ENCODE measurements at regions not wholly inside any gene's neighbourhood (a gene's known extent, or its start where the extent isn't known, plus 50 kb on each side); places are given as distances from the start of the nearest gene placed in this dataset.
"Not testable (repeated sequence)": the region's sequence is repeated elsewhere in the genome, so short reads cannot be mapped to it uniquely, and the experiment has no call there.

- DNase-seq, result no peak
Measured at GRCh38 chrY:7879245-7879644, 967.7 kb upstream of the AMELY start.

DNA sequence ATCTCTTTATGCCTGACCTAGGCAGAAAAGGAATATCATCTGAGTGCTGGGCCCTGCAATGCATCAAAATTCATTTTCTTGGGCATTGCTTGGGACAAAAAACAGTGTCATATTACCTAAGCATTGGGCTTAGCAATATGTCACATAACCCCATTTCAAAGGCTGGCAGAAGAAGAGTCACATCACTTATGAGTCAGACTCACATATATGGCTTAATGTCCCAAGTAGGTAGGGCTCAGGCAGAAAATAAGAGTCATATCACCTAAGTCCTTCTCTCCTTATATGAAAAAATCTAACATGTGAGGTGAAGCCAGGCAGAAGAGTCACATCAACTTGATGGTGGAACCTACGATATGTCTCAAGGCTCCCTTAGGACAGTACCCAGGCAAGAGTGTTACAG, 967.2 kb upstream of the AMELY start:
- DNase-seq, result no peak

GRCh38 chrY:7877458-7877857, 965.9 kb upstream of the AMELY start:
- DNase-seq, result no peak

DNA sequence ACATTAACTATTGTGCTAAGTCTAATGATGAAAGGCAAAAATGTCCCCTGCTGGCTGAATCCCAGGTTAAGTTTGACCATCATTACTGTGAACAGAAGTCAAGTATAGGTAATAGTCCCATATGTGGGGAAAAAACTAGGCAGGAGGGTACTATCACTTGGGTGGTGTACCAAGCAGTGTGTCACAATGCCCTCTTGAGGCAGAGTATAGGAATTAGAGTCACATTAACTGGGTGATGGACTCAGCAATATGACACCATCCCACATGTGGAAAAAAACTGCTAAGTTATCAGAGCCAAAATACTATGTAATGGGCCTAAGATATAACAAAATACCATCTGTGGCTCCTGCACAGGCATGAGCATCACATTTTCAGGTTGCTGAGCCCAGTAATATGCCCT, 962.5 kb upstream of the AMELY start:
- DNase-seq, result no peak

DNA sequence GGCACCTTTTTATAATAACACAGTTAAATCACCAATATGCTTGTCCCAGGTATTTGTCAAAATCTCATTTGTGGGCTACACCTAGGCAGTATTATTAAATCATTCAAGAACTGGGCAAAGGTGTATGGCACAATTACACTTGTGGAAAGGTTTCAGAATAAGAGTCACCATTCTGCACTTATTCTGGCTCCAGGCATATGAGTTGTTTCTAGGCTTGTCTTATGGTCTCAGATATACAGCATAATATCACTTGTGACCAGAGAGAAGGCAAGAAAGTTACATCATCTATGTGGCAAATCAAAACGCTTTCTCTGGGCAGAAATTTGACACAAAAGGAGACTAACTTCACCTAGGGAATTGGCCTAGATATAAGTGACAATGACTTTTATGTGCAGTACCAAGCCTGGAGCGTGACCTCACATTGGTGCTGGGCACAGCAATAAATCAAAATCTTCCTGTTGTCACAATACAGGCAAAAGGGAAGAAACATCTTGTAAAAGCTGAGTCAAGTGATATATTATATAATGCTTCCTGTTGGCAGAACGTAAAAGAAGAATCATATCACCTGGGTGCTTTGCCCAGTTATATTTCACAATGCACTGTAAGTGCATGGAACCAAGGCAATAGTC, 959.9 kb upstream of the AMELY start:
- no peak for DNase-seq

DNA sequence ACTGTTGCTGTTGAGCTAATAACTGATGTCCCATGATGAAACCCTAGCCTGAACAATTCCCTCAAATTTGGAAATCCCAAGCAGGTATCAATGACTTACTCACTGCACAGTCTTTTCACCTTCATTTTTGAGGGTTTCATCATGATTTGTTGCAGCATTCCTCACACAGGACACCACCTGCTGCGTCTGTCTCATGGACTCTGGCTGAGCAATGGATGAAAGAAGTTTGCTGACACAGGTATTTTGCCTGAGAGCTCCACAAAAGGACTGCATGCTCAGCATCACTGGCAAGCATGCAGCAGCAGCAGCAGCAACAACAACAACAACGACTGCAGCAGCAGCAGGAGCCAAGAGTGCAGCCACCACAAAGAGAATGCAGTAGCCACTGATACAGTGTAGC, 955.4 kb upstream of the AMELY start:
- no peak for DNase-seq

DNA sequence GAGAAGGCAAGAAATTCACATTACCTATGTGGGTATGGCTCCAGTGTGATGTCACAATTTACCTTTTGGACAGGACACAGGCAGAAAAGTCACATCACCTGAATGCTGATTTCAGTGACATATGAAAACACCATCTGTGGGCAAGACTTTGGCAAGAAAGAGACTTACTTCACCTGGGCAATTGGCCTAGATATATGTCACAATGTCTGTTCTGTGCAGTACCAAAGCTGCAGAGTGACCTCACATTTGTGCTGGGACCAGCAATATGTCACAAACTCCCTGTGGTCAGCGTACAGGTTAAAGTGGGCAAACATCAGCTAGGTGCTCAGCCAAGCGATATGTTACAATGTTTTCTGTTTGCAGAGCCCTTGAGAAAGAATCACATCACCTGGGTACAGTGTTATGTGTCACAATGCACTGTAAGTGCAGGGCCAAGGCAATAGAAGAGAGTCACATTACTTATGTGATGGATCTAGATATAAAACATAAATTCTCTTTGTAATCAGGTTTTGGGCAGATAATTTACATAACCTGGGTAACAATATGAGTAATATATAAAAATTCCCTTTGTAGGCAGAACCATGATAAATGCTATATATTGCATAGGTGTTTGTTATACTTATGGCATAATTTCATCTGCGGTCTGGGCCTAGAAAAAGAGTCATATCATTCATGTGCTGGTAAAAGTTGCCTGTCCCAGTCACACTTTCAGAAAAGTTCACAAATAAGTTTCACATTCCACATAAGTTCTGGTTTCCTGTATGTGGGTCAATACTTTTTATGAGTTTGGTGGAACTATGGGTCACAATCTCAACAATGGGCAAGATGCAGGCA, 949.4 kb upstream of the AMELY start:
- DNase-seq, result no peak

DNA sequence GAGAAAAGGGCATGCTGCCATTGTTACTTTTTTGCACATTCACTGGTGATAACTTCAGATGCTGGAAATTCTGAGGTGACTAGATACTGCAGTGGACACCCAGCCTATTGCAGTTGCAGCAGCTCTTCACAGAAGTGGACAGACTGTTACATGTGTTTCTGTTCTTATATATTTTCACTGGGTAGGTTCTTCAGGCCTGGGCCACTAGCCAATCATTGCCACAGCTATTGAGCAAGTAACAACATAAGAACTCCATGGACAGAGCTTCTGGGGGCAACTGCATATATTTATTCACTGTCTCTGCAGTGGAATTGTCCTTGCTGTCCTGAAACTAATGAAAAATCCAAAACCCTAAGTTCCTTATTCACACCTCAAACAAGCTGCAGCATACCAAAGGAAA, 938.6 kb upstream of the AMELY start:
- no peak for DNase-seq

DNA sequence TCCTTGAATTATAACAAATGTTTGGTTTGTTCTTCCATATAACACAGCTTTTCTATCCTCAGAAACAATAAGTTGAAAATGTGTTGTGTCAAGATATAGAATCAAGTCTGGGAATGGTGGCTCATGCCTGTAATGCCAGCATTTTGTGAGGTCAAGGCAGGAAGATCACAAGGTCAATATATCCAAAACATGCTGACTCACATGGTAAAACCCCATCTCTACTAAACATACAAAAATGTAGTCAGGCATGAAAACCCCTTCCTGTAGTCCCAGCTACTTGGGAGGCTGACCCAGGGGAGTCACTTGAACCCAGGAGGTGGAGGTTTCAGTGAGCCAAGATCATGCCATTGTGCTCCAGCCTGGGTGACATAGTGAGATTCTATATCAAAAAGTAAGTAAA, 934.2 kb upstream of the AMELY start:
- no peak for DNase-seq

DNA sequence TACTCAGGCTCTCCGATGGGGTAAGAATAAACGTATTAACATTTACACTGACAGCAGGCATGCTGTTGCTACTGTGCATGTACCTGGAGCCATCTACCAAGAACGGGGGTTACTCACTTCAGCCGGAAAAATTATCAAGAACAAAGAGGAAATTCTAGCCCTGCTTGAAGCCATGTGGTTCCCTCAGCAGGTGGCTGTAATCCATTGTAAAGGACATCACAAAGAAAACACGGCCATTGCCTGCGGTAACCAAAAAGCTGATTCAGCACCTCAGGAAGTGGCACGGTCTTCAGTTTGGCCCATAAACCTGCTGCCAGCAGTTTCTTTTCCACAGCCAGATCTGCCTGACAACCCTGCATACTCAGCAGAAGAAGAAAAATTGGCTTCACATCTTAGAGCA, 925.5 kb upstream of the AMELY start:
- DNase-seq, result no peak

- DNase-seq, result no peak
Measured at GRCh38 chrY:7836366-7836765, 924.8 kb upstream of the AMELY start.

GRCh38 chrY:7835416-7835815, 923.9 kb upstream of the AMELY start:
- DNase-seq, result no peak

- DNase-seq, result no peak
Measured at GRCh38 chrY:7834284-7834683, 922.7 kb upstream of the AMELY start.

GRCh38 chrY:7830881-7831280, 919.3 kb upstream of the AMELY start:
- DNase-seq, result not testable (repeated sequence)

DNA sequence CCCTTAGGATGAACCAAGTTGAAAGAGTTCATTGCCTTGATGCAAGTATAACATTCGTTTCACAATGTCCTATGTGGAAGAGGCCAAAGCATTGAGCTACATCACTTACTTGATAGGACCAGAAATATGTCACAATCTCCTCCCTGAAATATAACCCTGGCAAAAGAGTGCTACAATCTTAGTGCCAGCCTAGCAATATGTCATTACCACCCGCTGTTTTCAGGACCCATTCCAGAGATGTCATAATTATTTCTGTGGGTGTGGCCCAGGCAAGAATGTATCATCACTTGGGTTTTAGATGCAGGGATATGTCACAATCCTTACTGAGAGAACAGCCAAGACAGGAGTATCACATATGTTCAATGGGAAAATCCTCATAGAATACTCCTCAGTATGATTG, 915.0 kb upstream of the AMELY start:
- DNase-seq, result no peak

DNA sequence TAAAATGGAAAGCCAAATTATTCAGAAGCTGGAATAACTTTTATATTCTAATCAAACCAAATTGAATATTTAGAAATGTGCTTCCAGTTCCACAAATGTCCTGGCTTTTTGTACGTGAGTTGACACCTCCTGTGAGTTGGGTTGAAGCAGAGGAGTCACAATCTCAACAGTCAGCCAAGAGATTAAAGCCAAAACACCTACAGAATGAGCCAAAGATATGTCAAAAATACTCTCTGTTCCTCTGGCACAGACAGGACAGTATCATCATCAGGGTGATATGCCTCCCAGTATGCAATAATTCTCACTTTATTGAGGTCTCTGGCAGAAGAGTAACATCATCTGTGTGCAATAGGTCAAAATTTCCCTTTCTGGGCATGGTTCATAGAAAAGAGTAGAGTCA, 914.3 kb upstream of the AMELY start:
- no peak for DNase-seq

GRCh38 chrY:7821295-7822035, 909.9 kb upstream of the AMELY start:
- DNase-seq, result no peak

DNA sequence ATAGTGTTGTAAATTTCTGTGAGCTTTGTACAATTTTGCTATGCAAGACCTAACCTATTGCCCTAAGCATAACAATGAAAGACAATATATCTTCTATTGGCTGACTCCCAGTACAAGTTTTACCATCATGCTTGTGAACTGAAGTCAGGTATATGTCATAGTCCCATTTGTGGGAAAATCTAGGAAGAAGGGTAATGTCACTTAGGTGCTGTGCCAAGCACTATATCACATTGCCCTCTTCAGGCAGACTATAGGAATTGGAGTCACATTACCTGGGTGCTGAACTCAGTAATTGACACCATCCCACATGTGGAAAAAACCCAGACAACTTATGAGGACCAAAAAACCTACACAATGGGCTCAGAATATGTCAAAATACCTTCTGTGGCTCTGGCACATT, 907.4 kb upstream of the AMELY start:
- DNase-seq, result no peak

DNA sequence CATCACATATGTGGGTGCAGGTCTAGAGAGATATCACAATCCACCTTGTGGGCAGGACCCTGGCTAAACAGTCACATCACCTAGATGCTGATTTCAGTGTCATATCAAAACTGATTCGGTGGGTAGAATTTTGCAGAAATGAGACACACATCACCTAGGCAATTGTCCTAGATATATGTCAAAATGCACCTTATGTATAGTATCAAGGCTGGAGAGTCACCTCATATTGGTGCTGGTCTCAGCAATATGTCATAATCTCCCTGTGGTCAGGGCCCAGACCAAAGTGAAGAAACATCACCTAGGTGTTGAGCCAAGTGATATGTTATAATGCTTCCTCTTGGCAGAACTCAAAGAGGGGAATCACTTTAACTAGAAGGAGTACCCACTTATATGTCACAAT, 905.0 kb upstream of the AMELY start:
- DNase-seq, result no peak

DNA sequence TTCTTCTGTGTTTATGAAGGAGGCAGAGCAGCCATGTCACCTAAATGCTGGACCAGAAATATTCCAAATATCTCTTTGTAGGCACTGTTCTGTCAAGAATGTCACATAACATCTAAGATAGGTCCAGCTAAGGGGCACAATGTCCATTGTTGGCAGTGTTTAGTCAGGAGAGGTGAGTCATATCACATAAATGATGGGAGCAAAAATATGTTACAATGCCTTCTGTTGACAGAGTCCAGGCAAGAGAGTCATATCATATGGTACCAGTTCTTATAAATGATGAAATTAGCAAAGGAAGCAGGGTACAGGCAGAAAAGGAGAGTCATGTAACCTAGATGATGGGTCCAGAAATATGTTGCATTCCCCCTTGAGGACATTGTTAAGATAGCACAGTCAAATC, 904.4 kb upstream of the AMELY start:
- no peak for DNase-seq

DNA sequence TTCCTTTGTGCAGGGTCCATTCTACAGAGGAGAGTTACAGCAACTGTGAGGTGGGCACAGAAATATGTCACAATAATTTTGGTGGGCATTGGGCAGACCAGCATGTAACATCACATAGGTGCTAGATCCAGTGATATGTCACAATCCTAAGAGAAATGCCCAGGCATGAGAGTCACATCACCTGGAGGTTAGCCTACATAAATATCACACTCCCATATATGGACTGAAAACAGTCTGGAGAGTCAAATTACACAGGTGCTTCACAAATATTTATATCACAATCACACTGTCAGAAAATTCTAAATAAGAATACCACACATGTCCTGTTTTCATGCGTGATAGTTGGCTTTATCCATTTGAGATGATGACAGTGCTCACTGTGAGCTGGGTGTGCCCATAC, 903.7 kb upstream of the AMELY start:
- no peak for DNase-seq

DNA sequence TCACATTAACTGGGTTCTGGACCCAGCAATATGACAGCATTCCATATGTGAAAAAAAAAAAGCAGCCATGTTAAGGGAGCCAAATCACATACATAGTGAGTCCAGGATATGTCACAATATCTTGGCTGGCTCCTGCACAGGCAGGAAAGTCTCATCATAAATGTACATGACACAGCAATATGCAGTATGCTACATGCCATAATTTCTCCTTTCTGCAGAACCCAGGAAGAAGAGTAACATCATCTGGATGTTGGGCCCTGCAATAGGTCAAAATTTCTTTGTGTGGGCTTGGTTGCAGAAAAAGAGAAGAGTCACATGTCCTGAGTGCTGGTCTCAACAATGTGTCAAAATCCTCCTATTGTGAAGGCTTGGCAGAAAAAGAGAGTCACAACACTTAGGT, 902.8 kb upstream of the AMELY start:
- no peak for DNase-seq

DNA sequence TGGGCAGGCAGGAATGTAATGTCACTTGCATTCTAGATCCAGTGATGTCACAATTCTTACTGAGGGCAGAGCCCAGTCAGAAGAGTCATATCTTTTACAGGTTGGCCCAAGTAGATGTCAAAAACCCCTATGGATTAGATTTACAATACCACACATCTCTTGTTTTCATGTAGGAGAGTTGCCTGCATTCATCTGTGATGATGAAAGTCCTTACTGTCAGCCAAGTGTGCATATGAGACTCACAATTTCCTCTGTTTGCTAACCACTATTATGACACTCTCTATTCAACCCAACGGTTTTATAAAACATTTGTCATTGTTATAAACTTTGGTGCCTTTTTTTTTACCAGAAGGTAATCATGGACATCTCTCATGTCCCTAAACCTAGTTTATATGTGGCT, 898.8 kb upstream of the AMELY start:
- DNase-seq, result no peak

All from nucleus accumbens (tissue), 56 donors.